ENCODE measurements at regions not wholly inside any gene's neighbourhood (a gene's known extent, or its start where the extent isn't known, plus 50 kb on each side); places are given as distances from the start of the nearest gene placed in this dataset.
"Not testable (repeated sequence)": the region's sequence is repeated elsewhere in the genome, so short reads cannot be mapped to it uniquely, and the experiment has no call there.

DNA sequence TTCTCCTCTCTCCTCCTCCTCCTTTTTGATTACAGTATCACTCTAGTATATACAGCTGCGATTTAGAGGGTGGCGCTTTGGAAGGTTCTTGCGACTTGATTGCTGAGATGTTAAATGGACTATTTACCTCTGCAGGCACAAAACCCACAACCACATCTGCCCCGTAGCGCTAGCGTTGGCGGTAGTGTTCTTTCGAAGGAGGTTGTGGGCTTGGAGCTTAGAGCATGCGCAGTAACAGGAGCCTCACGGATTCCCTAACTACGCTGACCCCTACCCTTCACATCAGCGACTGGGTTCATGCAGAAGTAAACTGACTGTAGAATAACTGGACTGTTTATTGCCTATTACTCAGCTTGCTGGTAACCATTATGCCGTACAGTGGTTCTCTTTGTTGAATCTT lies 58.0 kb downstream of the CGGBP1 start:
- DNase-seq: peak; percentile 17

DNA sequence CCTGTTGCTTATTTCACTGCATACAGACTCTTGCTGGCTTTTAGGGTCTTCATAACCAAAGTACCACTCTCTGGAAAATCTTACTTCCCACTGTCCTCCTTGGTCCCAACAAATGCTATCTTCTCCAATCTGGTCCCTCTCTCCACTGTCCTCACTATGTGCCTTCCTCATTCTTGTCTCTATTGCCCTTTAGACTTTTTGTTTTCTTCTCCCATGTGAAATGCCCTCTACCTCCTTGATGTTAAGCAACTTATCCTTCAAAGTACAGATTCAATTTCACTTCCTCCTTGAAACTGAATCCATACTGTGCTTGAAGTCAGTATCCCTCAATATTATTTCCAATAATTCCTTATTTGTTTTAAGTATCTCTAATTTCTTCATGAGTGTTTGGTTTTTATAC lies 60.8 kb downstream of the CGGBP1 start:
- DNase-seq: no peak

DNA sequence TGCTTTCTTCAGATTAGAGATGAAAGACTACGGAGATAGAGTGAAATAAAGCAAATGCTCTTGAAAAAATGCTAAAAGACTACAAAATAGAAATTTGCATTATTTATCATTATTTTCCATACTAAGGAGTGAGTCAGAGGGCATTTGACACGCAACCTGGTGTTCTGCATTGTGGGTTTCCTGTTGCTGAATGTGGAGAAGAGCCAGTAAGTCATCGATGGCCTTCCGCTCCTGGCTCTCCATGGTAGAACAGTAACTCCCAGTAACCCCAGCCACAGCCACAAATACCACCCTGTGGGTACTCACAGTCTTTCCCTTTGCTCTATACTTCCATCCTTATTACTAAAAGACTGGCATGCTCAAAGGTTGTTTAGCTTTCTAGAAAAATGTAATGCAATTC lies 61.5 kb downstream of the CGGBP1 start:
- peak; percentile 65 for DNase-seq

- no peak for DNase-seq
Measured at GRCh38 chr3:87996882-87997281, 61.9 kb downstream of the CGGBP1 start.

GRCh38 chr3:87993566-87993965 lies 65.2 kb downstream of the CGGBP1 start:
- DNase-seq: no peak

- peak; percentile 17 for DNase-seq
Measured at GRCh38 chr3:87987952-87988351, 70.9 kb downstream of the CGGBP1 start.

GRCh38 chr3:87982421-87982820 lies 76.4 kb downstream of the CGGBP1 start:
- no peak for DNase-seq

DNA sequence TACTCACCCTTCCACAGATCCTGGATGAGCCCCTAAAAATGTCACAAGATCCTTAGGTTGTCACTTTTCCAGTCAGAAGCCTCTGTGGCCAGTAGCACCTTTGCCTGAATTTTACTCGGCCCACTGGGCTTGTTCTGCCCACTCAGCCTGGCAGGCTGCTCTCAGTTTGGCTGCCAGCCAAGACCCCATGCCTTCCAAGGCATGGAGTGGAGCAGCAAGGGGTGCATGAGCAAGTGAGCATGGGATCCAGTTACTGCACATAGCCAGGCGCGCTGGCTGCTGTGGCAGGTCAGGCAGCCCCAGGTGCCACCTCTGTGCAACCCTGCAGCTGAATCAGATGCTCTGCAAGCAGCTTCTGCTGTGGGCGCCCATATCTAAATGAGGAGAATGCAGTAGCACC lies 79.3 kb downstream of the CGGBP1 start:
- no peak for DNase-seq

GRCh38 chr3:87977765-87978164 lies 81.0 kb downstream of the CGGBP1 start:
- DNase-seq: no peak

- no peak for DNase-seq
Measured at GRCh38 chr3:87975716-87976115, 83.1 kb downstream of the CGGBP1 start.

- DNase-seq: no peak
Measured at GRCh38 chr3:87973906-87974305, 84.9 kb downstream of the CGGBP1 start.

- no peak for DNase-seq
Measured at GRCh38 chr3:87969620-87970019, 89.2 kb downstream of the CGGBP1 start.

DNA sequence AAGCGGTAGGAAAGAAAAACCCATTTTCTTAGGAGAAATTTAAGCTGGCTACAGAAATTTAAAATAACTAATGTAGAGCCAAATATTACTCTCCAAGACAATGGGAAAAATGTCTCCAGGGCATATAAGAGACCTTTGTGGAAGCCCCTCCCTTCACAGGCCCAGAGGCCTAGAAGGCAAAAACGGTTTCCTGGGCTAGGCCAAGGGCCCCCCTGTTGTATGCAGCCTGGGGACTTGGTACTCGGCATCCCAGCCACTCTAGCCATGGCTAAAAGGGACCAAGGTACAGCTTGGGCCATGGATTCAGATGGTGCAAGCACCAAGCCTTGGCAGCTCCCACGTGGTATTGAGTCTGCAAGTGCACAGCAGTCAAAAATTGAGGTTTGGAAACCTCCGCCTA lies 90.1 kb downstream of the CGGBP1 start:
- no peak for DNase-seq

- no peak for DNase-seq
Measured at GRCh38 chr3:87958289-87958688, 100.5 kb downstream of the CGGBP1 start.

GRCh38 chr3:87957575-87957974 lies 101.2 kb downstream of the CGGBP1 start:
- no peak for DNase-seq

GRCh38 chr3:87949879-87950208 lies 109.0 kb downstream of the CGGBP1 start:
- no peak for DNase-seq

DNA sequence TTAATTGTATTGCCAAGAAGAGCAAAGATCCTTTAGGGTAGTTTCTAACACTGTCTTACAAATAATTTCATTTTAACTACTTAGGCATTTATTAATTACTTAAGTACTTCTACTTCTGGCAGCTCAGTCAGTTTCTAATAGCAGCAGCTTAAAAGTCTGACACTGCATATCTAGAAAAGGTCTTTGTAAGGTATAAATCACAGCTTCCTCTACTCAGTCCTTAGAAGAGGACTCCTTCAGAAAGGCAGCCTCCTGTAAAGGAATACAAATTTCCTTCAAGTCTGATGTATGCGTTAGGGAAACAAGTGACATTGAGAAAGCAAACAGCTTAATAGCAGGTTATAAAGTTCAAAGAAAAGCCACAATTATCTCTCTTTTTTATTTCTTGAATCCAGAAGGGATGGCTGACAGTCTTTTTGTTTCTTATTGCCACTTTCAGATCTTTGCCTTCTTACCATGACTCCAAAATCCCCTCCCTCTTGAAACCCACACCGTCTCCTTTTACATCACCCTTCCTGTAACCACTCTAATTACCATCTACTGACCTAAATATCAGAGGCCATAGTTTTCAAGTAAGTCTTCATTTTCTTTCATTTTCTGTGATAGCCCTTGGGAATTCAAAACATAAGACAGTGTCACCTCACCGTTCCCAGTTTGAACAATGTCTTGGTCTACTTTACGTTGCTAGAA lies 109.5 kb downstream of the CGGBP1 start:
- DNase-seq: no peak

- not testable (repeated sequence) for DNase-seq
Measured at GRCh38 chr3:87946007-87946406, 112.8 kb downstream of the CGGBP1 start.

GRCh38 chr3:87942256-87942655 lies 116.5 kb downstream of the CGGBP1 start:
- not testable (repeated sequence) for DNase-seq

DNA sequence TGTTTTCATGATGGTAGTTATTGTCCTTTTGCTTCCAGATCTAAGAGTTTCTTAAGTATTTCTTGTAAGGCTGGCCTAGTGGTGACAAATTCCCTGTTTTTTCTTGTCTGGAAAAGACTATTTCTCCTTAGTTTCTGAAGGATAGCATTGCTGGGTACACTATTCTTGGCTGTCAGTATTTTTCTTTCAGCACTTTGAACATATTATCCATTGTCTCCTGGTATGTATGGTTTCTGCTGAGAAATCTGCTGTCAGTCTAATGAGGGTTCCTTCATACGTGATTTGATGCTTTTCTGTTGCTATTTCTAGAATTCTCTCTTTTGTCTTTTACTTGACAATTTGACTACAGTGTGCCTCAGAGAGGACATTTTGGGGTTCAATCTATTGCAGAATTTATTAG lies 134.3 kb downstream of the CGGBP1 start:
- DNase-seq: no peak

DNA sequence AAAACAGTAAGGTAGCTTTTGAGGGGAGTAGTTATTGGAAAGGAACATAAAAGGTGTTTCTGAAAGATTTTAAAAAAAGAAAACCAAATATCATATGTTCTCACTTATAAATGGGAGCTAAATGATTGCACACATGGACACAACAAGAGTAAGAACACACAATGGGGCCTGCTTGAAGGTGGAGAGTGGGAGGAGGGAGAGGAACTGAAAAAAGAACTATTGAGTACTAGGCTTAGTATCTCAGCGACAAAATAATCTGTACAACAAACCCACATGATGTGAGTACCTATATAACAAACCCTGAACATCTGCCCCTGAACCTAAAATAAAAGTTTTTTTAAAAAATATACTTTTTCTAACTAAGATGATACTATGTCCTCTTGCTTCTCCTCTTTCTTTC lies 138.3 kb downstream of the CGGBP1 start:
- no peak for DNase-seq

DNA sequence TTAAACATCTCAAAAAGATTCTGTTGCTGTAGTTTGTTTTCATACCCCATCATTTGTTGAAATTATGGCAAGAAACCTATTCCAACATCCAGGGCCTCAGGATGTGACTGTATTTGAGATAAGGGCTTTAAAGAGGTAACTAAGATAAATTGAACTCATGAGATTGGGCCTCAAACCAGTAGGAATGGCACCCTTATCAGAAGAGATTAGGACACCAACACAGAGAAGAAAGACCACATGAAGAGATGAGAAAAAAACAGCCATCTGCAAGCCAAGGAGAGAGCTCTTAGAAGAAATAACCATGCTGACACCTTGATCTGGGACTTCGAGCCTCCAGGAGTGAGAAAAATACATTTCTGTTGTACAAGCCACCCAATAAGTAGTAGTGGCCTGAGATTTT lies 157.7 kb downstream of the CGGBP1 start:
- no peak for DNase-seq

GRCh38 chr3:87900061-87900460 lies 158.7 kb downstream of the CGGBP1 start:
- no peak for DNase-seq

GRCh38 chr3:87898971-87899370 lies 159.8 kb downstream of the CGGBP1 start:
- DNase-seq: no peak

DNA sequence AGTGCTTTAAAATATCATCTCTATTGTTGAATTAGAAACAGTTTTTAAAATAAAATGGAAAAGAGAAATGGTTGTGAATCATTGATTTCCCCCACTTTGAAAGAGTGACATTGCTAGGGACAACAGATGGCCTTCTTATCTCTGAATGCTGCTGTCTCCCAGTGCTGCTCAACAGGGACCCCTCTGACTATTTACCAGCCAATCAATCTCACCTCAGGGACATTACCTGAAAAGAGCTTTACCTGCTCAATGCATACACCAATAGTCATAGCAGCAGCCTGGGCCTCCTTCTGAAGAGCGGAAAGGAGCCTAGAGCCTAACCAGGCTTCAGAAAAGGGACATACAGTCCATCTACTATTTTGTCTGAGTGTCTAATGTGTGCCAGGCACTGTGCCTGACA lies 162.8 kb downstream of the CGGBP1 start:
- no peak for DNase-seq

DNA sequence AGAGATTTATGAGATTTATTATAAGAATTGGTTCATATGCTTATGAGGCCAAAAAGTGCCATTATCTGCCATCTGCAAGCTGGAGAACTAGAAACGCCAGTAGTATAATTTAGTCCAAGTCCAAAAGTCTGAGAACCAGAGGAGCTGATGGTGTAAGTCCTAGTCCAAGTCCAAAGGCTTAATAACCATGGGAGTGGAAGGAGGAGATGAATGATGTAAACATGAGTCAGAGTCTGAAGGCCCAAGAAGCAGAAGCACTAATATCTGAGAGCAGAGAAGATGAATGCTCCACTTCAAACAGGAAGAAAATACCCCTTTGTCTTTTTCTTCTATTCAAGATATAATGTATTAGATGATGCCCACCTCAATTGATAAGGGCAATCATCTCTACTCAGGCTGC lies 185.7 kb downstream of the CGGBP1 start:
- peak; percentile 65 for DNase-seq

Data from HCEC 1CT (cell line).